Ascending aorta (tissue), 2 donors: ENCODE measurements at regions not wholly inside any gene's neighbourhood (a gene's known extent, or its start where the extent isn't known, plus 50 kb on each side); places are given as distances from the start of the nearest gene placed in this dataset.

Source experiments
- DNase-seq, 2 donors: peaks; one replicate each; pipeline ENCODE4 v3.0.0-alpha.2; 2019; ENCODE audit warnings: low spot score in 2 of 2
- H3K27ac ChIP-seq, 2 donors: fragments of 200-600 bp; sonication (generic); one replicate each; pipeline ENCODE4 v1.5.1; 2016 to 2017; ENCODE audit warnings: mild to moderate bottlenecking in 1 of 2
- H3K27me3 ChIP-seq: fragments of 200-600 bp; sonication (generic); one replicate; pipeline ENCODE4 v1.5.1; 2017
- H3K36me3 ChIP-seq, 2 donors: fragments of 200-600 bp; sonication (generic); one replicate each; pipeline ENCODE4 v1.5.1; 2016
- H3K4me1 ChIP-seq, 2 donors: fragments of 200-600 bp; sonication (generic); one replicate each; pipeline ENCODE4 v1.5.1; 2016 to 2017; ENCODE audit warnings: mild to moderate bottlenecking in 1 of 2
- H3K4me3 ChIP-seq, 2 donors: fragments of 200-600 bp; sonication (generic); one replicate each; pipeline ENCODE4 v1.5.1; 2016 to 2017; ENCODE audit warnings: mild to moderate bottlenecking in 1 of 2
- H3K9me3 ChIP-seq, 2 donors: fragments of 200-600 bp; sonication (generic); one replicate each; pipeline ENCODE4 v1.5.1; 2016
- CTCF ChIP-seq, 3 experiments: fragments of 200-600 bp in 2 of 3; fragments of 450-650 bp in 1 of 3; sonication (generic) in 2 of 3; IDR thresholded peaks; one replicate each; pipeline ENCODE4 v1.5.1; 2016 to 2019; ENCODE audit warnings: antibody characterized with exemption in 3 of 3, mild to moderate bottlenecking in 1 of 3, moderate library complexity in 1 of 3
- intact Hi-C: fragments of 100-400 bp; cut with DNase I; formaldehyde crosslinking; loops from one replicate; pipeline ENCODE4 v1.15.1; 2023

DNA sequence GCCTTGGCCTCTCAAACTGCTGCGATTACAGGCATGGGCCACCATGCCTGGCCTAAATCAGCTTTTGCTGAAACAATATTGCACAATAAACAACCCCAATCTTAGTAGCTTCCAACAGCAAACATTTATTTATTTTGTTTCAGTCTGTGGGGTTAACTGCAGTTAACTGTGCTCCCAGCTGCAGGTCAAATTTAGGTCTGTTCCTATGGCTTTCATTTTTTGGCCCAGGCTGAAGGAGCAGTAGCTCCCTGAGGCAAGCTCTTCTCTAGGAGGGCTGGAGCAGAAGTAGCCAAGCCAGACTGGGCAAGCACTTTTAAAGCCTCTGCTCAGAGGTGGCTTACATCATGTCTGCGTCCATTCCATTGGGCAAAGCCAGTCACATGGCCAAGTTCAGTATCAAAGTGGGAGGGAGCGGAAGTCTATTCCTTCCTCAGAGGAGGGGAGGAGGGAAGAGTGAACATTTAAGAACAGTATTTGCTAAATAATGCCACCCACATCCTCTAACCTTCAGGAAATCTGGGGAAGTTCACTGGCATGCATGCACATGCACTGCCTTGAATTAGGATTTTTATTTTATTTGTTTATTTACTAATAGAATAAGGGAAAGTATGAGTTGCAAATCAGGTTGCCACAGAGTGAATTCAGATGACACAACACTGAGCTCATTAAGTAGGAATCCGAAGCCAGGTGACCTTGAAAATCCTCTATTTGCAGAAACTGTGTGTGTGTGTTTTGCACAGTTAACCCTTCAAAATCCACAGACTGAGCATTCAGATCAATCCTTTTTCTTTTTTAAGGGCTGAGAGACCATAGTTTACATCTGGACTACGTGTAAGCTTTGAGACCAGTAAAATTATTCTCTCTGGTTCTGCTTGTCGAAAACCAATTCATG lies 122.0 kb upstream of the SEL1L start:
- no peaks in the 10 kb centered on the region for H3K9me3 ChIP-seq
- TF ChIP-seq CTCF (IDR thresholded peaks at IDR 0.05), result no peak
- intact Hi-C loops, result no loop called here
- no peaks in the 10 kb centered on the region for H3K36me3 ChIP-seq
- no peak overlapping the region for H3K27ac ChIP-seq
- peaks cover 0 to 4% of the 10 kb centered on the region in 2 donors for H3K4me1 ChIP-seq
- no peaks in the 10 kb centered on the region for H3K27me3 ChIP-seq
- no peak overlapping the region for H3K4me3 ChIP-seq
- DNase-seq, result no peak

- no peaks in the 10 kb centered on the region for H3K36me3 ChIP-seq
- intact Hi-C loops, result no loop called here
- peak overlapping the region in 1 of 2 donors; percentile 14 for H3K27ac ChIP-seq
- TF ChIP-seq CTCF (IDR thresholded peaks at IDR 0.05), result no peak
- no peaks in the 10 kb centered on the region for H3K9me3 ChIP-seq
- H3K4me1 ChIP-seq, result peaks cover 0 to 4% of the 10 kb centered on the region in 2 donors
- no peak for DNase-seq
- peak overlapping the region in 1 of 2 donors; percentile 12 for H3K4me3 ChIP-seq
- H3K27me3 ChIP-seq, result no peaks in the 10 kb centered on the region
These were observed 123.2 kb upstream of the SEL1L start for GRCh38 chr14:81656811-81657210.

GRCh38 chr14:81662066-81662465 lies 128.4 kb upstream of the SEL1L start:
- Histone ChIP-seq H3K36me3 (no peaks in the 10 kb centered on the region), H3K9me3 (no peaks in the 10 kb centered on the region), H3K4me3 (no peak overlapping the region), H3K4me1 (peaks cover 0 to 2% of the 10 kb centered on the region in 2 donors), H3K27me3 (no peaks in the 10 kb centered on the region), H3K27ac (no peak overlapping the region)
- DNase-seq, result no peak
- no peak for TF ChIP-seq CTCF (IDR thresholded peaks at IDR 0.05)
- intact Hi-C loops, result no loop called here

DNA sequence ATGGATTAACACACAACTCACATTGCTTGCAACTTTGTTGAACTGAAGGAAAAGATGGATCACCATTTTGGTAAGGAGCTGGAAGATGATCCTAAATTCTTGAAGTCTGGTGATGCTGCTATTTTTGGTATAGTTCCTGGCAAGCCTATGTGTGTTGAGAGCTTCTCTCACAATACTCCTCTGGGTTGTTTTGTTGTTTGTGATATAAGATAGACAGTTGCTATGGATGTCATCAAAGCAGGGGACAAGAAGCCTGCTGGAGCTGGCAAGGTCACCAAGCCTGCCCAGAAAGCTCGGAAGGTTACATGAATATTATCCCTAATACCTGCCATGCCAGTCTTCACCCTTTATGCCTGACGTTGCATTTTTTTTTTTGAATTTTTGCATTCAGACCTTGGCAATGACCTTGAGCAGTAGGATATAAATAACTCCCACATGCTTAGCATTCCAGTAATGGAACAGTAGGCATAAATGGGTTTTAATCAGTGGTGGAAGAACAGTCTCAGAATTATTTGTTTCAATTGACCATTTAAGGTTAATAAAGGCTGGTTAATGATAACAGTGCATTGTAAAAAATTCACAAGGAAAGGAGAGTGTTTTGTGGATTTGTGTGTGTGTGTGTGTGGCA lies 129.0 kb upstream of the SEL1L start:
- Histone ChIP-seq H3K4me3 (no peak overlapping the region), H3K9me3 (no peaks in the 10 kb centered on the region), H3K27me3 (no peaks in the 10 kb centered on the region), H3K4me1 (peaks cover 0 to 2% of the 10 kb centered on the region in 2 donors), H3K27ac (no peak overlapping the region), H3K36me3 (no peaks in the 10 kb centered on the region)
- TF ChIP-seq CTCF (IDR thresholded peaks at IDR 0.05), result no peak
- intact Hi-C loops, result no loop called here
- DNase-seq, result no peak

GRCh38 chr14:81668626-81669274 lies 135.1 kb upstream of the SEL1L start:
- no peak overlapping the region for H3K4me3 ChIP-seq
- intact Hi-C loops, result no loop called here

More at GRCh38 chr14:81668626-81669274, 135.1 kb upstream of the SEL1L start:
- H3K4me1 ChIP-seq, result no peaks in the 10 kb centered on the region
- DNase-seq, result no peak
- no peak for TF ChIP-seq CTCF (IDR thresholded peaks at IDR 0.05)
- no peaks in the 10 kb centered on the region for H3K9me3 ChIP-seq
- H3K27ac ChIP-seq, result no peak overlapping the region
- H3K27me3 ChIP-seq, result no peaks in the 10 kb centered on the region
- H3K36me3 ChIP-seq, result no peaks in the 10 kb centered on the region
